ENCODE measurements at regions not wholly inside any gene's neighbourhood (a gene's known extent, or its start where the extent isn't known, plus 50 kb on each side); places are given as distances from the start of the nearest gene placed in this dataset.
"Not testable (repeated sequence)": the region's sequence is repeated elsewhere in the genome, so short reads cannot be mapped to it uniquely, and the experiment has no call there.

DNA sequence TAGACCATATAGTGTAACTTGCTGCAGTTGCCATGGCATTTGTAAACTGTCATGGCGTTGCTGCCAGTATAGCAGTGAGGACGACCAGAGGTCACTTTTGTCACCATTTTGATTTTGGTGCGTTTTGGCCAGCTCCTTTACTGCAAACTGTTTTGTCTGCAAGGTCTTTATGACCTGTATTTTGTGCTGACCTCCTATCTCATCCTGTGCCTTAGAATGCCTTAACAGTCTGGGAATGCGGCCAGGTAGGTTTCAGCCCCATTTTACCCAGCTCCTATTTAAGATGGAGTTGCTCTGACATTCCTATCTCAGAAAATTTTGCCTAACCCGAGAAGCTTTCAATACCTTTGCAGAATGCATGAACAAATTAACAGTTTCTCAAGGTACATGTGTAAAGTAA, 914.4 kb upstream of the ACO1 start:
- DNase-seq = no peak

GRCh38 chr9:31471010-31471409, 913.4 kb upstream of the ACO1 start:
- DNase-seq = no peak

- DNase-seq = no peak
Observed at GRCh38 chr9:31486630-31487029, 897.8 kb upstream of the ACO1 start.

- DNase-seq = no peak
Observed at GRCh38 chr9:31490551-31491106, 893.8 kb upstream of the ACO1 start.

- no peak for DNase-seq
Observed at GRCh38 chr9:31492229-31492628, 892.2 kb upstream of the ACO1 start.

DNA sequence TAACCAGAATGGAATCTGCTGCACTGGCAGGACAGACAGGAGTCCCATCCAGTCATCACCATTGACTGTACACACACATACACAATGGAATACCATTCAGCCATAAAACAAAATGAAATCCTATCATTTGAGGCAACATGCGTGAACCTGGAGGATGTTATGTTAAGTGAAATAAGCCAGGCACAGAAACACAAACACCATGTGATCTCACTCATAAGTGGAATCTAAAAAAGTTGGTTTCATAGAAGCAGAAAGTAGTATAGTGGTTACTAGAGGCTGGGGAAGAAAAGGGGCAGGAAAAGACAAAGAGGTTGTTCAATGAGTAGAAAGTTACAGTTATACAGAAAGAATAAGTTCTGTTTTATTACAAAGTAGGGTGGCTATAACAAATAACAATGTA, 884.0 kb upstream of the ACO1 start:
- DNase-seq = no peak

- no peak for DNase-seq
Observed at GRCh38 chr9:31519011-31519410, 865.4 kb upstream of the ACO1 start.

DNA sequence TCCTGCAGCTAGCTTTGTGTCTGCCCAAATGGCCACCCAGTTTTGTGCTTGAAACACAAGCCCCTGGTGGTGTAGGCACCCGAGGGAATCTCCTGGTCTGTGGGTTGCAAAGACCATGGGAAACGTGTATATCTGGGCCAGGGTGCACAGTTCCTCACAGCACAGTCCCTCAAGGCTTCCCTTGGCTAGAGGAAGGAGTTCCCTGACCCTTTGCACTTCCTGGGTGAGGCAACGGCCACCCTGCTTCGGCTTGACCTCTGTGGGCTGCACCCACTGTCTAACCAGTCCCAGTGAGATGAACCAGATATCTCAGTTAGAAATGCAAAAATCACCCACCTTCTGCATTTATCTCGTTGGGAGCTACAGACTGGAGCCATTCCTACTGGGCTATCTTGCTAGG, 865.0 kb upstream of the ACO1 start:
- no peak for DNase-seq

DNA sequence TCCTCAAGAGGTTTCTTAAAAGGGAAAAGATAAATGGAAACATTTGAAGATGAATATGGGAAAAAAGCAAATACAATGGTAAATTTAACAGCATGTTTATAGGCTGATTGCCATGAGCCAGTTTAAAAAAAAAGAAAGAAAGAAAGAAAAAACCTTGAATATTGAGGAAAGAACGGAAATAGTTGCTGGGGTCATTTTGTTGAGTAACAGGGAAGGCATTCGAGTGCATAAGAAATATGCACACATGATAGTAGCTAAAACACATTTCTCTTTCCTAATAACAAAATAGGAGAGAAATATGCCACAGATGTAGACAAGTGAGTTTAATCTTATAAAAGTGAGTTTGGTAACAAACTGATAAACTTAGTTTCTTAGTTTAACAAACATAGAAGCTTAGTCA, 864.6 kb upstream of the ACO1 start:
- DNase-seq = no peak

DNA sequence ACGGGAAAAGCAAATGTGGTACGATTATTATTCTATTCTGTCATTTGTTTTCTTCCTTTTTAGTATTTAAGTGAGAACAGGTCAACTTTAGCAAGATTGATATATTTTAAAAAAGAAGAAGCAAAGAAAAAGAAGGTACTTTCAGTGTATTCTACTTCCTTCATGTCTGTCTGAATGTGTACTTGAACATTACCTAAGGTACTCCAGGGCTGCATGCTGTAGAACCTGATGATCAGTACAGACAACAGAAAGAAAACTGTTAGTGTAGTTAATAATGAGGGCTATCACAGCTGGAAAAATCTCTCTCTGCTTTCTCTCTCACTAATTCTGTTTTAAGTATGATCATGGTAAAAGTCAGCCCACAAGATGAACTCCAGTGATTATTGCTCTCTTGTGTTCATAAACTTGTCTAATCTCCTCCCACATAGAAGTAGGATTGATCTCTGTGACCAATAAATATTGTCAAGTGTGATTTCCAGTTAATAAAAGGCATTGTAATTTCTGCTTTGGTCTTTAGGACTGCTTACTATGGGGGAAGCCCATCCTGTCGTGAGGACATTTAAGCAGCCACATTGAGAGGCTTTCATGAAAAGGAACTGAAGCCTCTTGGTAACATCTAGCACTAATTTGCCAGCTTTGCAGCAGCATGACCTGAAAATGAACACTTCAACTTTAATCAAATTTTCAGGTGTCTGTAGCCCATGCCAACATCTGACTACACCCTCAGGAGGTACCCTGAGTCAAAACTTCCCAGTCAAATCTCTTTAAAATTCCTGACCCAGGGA, 864.0 kb upstream of the ACO1 start:
- DNase-seq = no peak

DNA sequence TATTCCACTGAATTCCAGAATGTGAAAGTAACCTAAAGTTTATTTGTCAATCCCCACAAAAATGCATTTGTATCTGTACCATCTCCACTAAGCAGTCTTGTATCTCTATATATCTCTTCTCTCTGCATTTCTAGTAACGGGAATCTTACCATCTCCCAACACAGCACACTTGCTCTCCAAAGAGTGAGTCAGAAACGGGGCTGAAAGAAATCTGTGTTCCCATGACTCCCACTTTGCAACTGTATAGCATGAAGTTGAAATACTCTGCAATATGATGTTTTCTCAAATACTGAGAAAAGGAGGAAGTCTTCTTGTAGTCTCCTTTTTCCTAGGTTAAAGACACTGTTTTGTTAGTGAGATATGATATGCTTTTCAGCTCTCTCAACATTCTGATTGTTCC, 848.8 kb upstream of the ACO1 start:
- no peak for DNase-seq

- DNase-seq = no peak
Observed at GRCh38 chr9:31536471-31536870, 848.0 kb upstream of the ACO1 start.

- no peak for DNase-seq
Observed at GRCh38 chr9:31541721-31542281, 842.6 kb upstream of the ACO1 start.

DNA sequence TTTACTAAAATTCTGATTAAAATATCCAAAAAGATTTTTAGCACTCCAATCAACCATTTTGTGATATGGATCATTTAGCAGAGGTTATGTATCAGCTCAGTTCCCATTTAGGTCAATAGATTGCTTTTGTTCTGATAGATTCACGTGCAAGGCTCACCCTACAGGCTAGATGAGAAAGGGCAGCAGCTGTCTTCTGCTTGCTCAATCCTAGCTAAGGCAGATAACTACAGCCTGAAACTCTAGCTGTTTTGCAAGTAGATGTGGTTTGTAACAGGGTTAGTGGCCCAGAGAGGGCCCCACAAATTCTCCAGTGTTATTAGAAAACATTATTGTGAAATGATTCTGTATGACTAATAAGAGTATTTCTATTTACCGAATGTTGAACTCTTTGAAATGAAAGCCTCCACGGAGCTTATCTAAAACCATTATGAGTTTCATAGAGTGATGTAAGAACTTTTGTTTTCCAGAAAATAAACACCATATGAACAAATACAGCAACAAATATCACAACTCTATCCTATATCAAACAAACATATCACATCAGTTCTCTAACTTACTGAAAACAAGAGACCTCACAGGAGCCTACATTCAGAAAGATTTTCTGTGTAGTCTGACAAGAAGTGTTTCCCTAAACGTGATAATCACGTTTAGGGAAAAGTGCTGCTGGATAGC, 841.9 kb upstream of the ACO1 start:
- no peak for DNase-seq

GRCh38 chr9:31554941-31555340, 829.5 kb upstream of the ACO1 start:
- no peak for DNase-seq

GRCh38 chr9:31556667-31557463, 827.6 kb upstream of the ACO1 start:
- DNase-seq = no peak

- not testable (repeated sequence) for DNase-seq
Observed at GRCh38 chr9:31572190-31572589, 812.3 kb upstream of the ACO1 start.

DNA sequence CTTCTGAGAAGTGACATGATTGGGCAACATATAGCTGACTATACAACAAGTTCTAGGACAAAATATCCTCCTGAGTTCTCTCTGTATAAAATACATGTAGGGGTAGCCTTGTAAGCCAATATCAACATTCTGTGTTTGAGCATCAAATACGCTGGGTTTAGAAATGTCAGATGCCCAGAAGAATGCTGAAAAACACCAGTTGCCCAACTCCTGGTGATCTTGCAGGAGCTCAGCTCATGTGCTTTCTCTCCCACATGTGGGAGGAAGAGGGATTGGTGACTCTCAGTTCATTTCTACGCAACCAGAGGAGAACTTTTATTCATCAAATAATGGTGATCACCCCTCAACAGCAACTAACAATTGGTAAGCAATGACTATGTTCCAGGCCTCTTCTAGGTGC, 810.9 kb upstream of the ACO1 start:
- DNase-seq = no peak

DNA sequence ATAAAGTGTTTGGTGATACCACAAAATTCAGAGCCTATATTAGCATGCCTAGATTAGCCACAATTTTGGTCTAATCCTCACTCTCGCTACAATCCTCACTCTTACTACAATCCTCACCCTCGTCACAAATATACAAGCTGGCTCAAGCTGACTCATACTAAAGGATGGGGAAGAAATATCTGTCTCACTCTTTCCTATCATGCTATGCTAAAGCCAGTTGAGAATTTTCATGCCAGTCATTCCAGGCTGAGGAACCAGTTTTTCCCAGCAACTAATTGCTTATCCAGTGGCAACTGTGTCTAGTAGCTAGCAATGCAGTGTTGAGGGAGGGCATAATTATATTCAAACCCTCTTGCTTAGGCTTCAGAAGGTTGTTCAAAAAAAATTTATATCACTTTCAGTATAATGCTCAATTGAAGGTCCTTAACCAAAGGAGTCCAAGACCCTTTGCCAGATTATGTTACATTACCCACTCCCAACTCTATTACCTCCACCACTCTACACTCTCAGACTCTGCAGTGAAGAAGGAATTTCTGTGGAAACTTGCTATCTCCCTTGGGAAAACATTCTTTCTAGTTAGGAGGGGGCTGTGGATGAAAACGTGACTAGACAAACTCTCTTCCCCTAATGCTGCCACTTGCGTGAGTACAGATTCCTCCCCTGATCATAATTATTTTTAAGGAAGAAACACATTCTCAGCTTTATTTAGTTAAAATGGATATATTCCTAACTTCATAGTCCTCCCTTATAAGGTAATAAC, 810.3 kb upstream of the ACO1 start:
- no peak for DNase-seq

- DNase-seq = no peak
Observed at GRCh38 chr9:31582071-31582470, 802.4 kb upstream of the ACO1 start.

DNA sequence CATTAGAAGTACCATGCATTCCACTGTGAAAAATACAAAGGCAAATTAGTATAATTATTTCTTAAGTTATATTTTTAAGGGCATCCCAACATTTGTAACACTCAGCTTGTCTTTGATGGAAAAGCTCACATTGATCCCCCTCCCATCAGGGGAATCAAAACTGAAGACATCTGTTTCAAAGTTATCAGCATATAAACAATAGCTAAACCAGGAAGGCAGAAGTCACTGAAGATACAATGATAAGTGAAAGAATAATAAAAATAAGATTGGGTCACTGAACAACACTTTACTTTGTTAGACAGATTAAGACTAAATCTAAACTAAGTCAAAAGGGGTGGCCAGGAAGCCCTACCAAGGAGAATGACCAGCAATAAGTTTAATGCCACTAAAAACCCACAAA, 801.9 kb upstream of the ACO1 start:
- DNase-seq = no peak

GRCh38 chr9:31585158-31585557, 799.3 kb upstream of the ACO1 start:
- no peak for DNase-seq

Data from right forelimb (tissue), 1 donor.